K562 (cell line): ENCODE measurements at regions not wholly inside any gene's neighbourhood (a gene's known extent, or its start where the extent isn't known, plus 50 kb on each side); places are given as distances from the start of the nearest gene placed in this dataset.

ENCODE experiments used
- ATAC-seq: fragments of 200-7000 bp; cut with Tn5 transposase; 3 replicates; pipeline ENCODE4 v1.9.1; 2020; ENCODE audit warnings: moderate library complexity
- BruUV-seq: library from RNA; stranded (reverse); fragments of 400-500 nt; replicated peaks from 2 replicates; lab custom pipeline; 2021; lab: Mats Ljungman, UMichigan
- CTCF ChIA-PET: fragments of 300-600 bp; formaldehyde crosslinking; extraction: SDS; loops from one replicate; lab custom pipeline; 2021; ENCODE audit warnings: low intra/inter-chr PET ratio; lab: Yijun Ruan, JAX
- POLR2A ChIA-PET: fragments of 300-600, 350-650 bp; sonication (Branson Sonifier 250); formaldehyde crosslinking; extraction: SDS; loops from one replicate; lab custom pipeline; 2021; ENCODE audit warnings: antibody characterized with exemption, inconsistent platforms; lab: Yijun Ruan, JAX
- DNase-seq, 4 experiments: peaks; one replicate each; pipeline versions ENCODE4 v3.0.0 to v3.0.0-alpha.2; 2011 to 2018; ENCODE audit warnings: low spot score in 3 of 4, mixed read lengths in 3 of 4; ENCODE audit errors: extremely low read depth in 1 of 4
- FAIRE-seq: peaks from 2 replicates; lab custom pipeline; 2011; peaks lifted over from hg19 to GRCh38; lab: Jason Lieb, UNC
- H2AFZ ChIP-seq: 2 replicates; pipeline ENCODE4 v1.6.0; 2011; ENCODE audit warnings: low read depth, low read length, control low read depth, inconsistent platforms
- H3K27ac ChIP-seq: fragments of 200-600 bp; 3 replicates; pipeline ENCODE4 v1.8.0; 2011; ENCODE audit warnings: low read depth, mild to moderate bottlenecking, control low read depth, inconsistent platforms, low read length, moderate library complexity, mixed read lengths; ENCODE audit errors: extremely low read depth
- H3K27me3 ChIP-seq, 2 experiments: fragments of 300-600 bp in 1 of 2; 2 replicates in 1 of 2; 3 replicates in 1 of 2; pipeline versions ENCODE4 v1.6.0 to v1.8.0; 2011; ENCODE audit warnings: inconsistent platforms in 2 of 2, low read length in 2 of 2, mild to moderate bottlenecking in 1 of 2, mixed read lengths in 1 of 2, moderate library complexity in 1 of 2; ENCODE audit not compliant: control insufficient read depth in 2 of 2, insufficient read depth in 2 of 2
- H3K36me3 ChIP-seq: fragments of 300-600 bp; 3 replicates; pipeline ENCODE4 v1.8.0; 2011; ENCODE audit warnings: mild to moderate bottlenecking, low read length, inconsistent platforms; ENCODE audit not compliant: control insufficient read depth, insufficient read depth
- H3K4me1 ChIP-seq, 2 experiments: fragments of 200-600 bp in 1 of 2; replicated peaks in 1 of 2; 2 replicates in 1 of 2; 3 replicates in 1 of 2; pipeline versions ENCODE4 v1.5.1 to v1.8.0; 2011; ENCODE audit warnings: inconsistent platforms in 2 of 2, low read length in 2 of 2, mild to moderate bottlenecking in 1 of 2, mixed read lengths in 1 of 2, moderate library complexity in 1 of 2; ENCODE audit not compliant: control insufficient read depth in 2 of 2, insufficient read depth in 2 of 2
- H3K4me2 ChIP-seq: 2 replicates; pipeline ENCODE4 v1.6.1; 2011; ENCODE audit warnings: low read length, control low read depth, inconsistent platforms, mixed read lengths; ENCODE audit not compliant: insufficient read depth
- H3K4me3 ChIP-seq: fragments of 200-600 bp; sonication (generic), shearing (Covaris generic); 2 replicates; pipeline ENCODE4 v1.5.1; 2016; ENCODE audit warnings: control low read depth, inconsistent platforms
- H3K79me2 ChIP-seq: fragments of 200-600 bp; 3 replicates; pipeline ENCODE4 v1.8.0; 2011; ENCODE audit warnings: low read length, inconsistent platforms; ENCODE audit not compliant: control insufficient read depth, insufficient read depth
- H3K9ac ChIP-seq, 2 experiments: 2 replicates each; pipeline versions ENCODE4 v1.6.0 to v1.6.1; 2011; ENCODE audit warnings: low read depth in 2 of 2, low read length in 2 of 2, control low read depth in 1 of 2, inconsistent platforms in 1 of 2, mild to moderate bottlenecking in 1 of 2, mixed read lengths in 1 of 2; ENCODE audit not compliant: insufficient read depth in 1 of 2
- H3K9me1 ChIP-seq: one replicate; pipeline ENCODE4 v1.6.0; 2011; ENCODE audit warnings: inconsistent platforms, mild to moderate bottlenecking, low read length, moderate library complexity; ENCODE audit not compliant: control insufficient read depth, insufficient read depth
- H3K9me3 ChIP-seq: replicated peaks from 2 replicates; pipeline ENCODE4 v1.5.1; 2011; ENCODE audit warnings: low read depth, low read length, inconsistent platforms; ENCODE audit not compliant: control insufficient read depth, insufficient read depth
- H4K20me1 ChIP-seq: replicated peaks from 2 replicates; pipeline ENCODE4 v1.6.1; 2011; ENCODE audit warnings: low read length, inconsistent platforms, mixed read lengths; ENCODE audit not compliant: control insufficient read depth, insufficient read depth
- CEBPG ChIP-seq, 3 experiments: fragments of 200-800 bp in 1 of 3; sonication (Bioruptor generic) in 1 of 3; sonication (generic) in 1 of 3; formaldehyde crosslinking in 1 of 3; IDR thresholded peaks in 2 of 3; conservative IDR thresholded peaks in 1 of 3; 2 replicates each; pipeline versions ENCODE4 v1.6.1 to v1.8.0; 2016 to 2022; ENCODE audit warnings: missing compliant biosample characterization in 2 of 3, missing genetic modification characterization in 2 of 3, mild to moderate bottlenecking in 1 of 3, missing genetic modification reagents in 1 of 3
- FIP1L1 ChIP-seq: fragments of 200-400 bp; formaldehyde crosslinking; IDR thresholded peaks from 2 replicates; pipeline ENCODE4 v1.6.1; 2018; ENCODE audit warnings: mild to moderate bottlenecking, low read depth, low read length; ENCODE audit not compliant: poor library complexity, severe bottlenecking
- MAFF ChIP-seq: IDR thresholded peaks from 2 replicates; pipeline ENCODE4 v1.6.1; 2012; ENCODE audit warnings: low read length, improper control_type of control experiment
- MAFK ChIP-seq: IDR thresholded peaks from 2 replicates; pipeline ENCODE4 v1.6.1; 2011; ENCODE audit warnings: low read length, improper control_type of control experiment
- MEF2A ChIP-seq: IDR thresholded peaks from 2 replicates; pipeline ENCODE4 v1.6.1; 2011; ENCODE audit warnings: low read depth, mild to moderate bottlenecking, low read length, moderate library complexity; ENCODE audit not compliant: control insufficient read depth
- MEF2D ChIP-seq: conservative IDR thresholded peaks from 2 replicates; pipeline ENCODE4 v1.6.1; 2016; ENCODE audit warnings: low read depth, missing genetic modification characterization, missing compliant biosample characterization
- NONO ChIP-seq, 2 experiments: fragments of 200-400 bp in 1 of 2; fragments of 450-650 bp in 1 of 2; formaldehyde crosslinking in 1 of 2; IDR thresholded peaks; 2 replicates each; pipeline ENCODE4 v1.6.1; 2017; ENCODE audit warnings: low read depth in 2 of 2, mild to moderate bottlenecking in 2 of 2, moderate library complexity in 2 of 2, low read length in 1 of 2
- NR1H2 ChIP-seq: sonication (generic); formaldehyde crosslinking; IDR thresholded peaks from 2 replicates; pipeline ENCODE4 v1.4.0; 2020; ENCODE audit warnings: mild to moderate bottlenecking, missing genetic modification reagents
- PCBP1 ChIP-seq: fragments of 200-400 bp; formaldehyde crosslinking; IDR thresholded peaks from 2 replicates; pipeline ENCODE4 v1.6.1; 2018; ENCODE audit warnings: mild to moderate bottlenecking, low read depth, low read length; ENCODE audit not compliant: poor library complexity, severe bottlenecking
- SIX5 ChIP-seq, 2 experiments: IDR thresholded peaks; 2 replicates each; pipeline ENCODE4 v1.6.1; 2011; ENCODE audit warnings: low read length in 2 of 2, borderline replicate concordance in 1 of 2, low read depth in 1 of 2, mild to moderate bottlenecking in 1 of 2, moderate library complexity in 1 of 2; ENCODE audit not compliant: insufficient read depth in 1 of 2
- SMARCC2 ChIP-seq: fragments of 450-650 bp; IDR thresholded peaks from 2 replicates; pipeline ENCODE4 v1.6.1; 2017; ENCODE audit warnings: antibody characterized with exemption, moderate library complexity, mild to moderate bottlenecking, low read depth
- SUPT5H ChIP-seq: fragments of 450-650 bp; IDR thresholded peaks from 2 replicates; pipeline ENCODE4 v1.6.1; 2016
- TBP ChIP-seq: optimal IDR thresholded peaks from 2 replicates; pipeline ENCODE3; 2011; ENCODE audit warnings: low read depth, low read length, improper control_type of control experiment
- TEAD1 ChIP-seq, 2 experiments: fragments of 450-650 bp in 1 of 2; sonication (generic) in 1 of 2; formaldehyde crosslinking; IDR thresholded peaks; 2 replicates each; pipeline versions ENCODE4 v1.4.0 to v1.8.0; 2020 to 2022; ENCODE audit warnings: mild to moderate bottlenecking in 2 of 2, missing genetic modification reagents in 1 of 2
- ZMIZ1 ChIP-seq, 2 experiments: fragments of 150-350 bp in 1 of 2; IDR thresholded peaks; 2 replicates each; pipeline ENCODE4 v1.6.1; 2012 to 2016; ENCODE audit warnings: low read depth in 2 of 2, low read length in 2 of 2, mild to moderate bottlenecking in 1 of 2, moderate library complexity in 1 of 2
- ZNF263 ChIP-seq: sonication (generic); formaldehyde crosslinking; IDR thresholded peaks from 2 replicates; pipeline ENCODE4 v1.8.0; 2022; ENCODE audit warnings: mild to moderate bottlenecking, missing genetic modification reagents, borderline replicate concordance
- ZNF316 ChIP-seq: fragments of 450-650 bp; IDR thresholded peaks from 2 replicates; pipeline ENCODE4 v1.6.1; 2016
- ZNF445 ChIP-seq: fragments of 250-450 bp; sonication (Bioruptor Pico); IDR thresholded peaks from 2 replicates; pipeline ENCODE4 v1.4.0; 2020; ENCODE audit warnings: low read depth, mild to moderate bottlenecking, moderate library complexity
- ZNF699 ChIP-seq: fragments of 250-450 bp; sonication (Bioruptor Pico); IDR thresholded peaks from 2 replicates; pipeline ENCODE4 v1.8.0; 2021; ENCODE audit warnings: mild to moderate bottlenecking, moderate library complexity; ENCODE audit not compliant: insufficient replicate concordance
- ZNF79 ChIP-seq: fragments of 250-450 bp; sonication (Bioruptor Pico); IDR thresholded peaks from 2 replicates; pipeline ENCODE4 v1.4.0; 2020; ENCODE audit warnings: low read depth, mild to moderate bottlenecking, moderate library complexity
- WGBS: fragments of 100-300 bp; shearing (Covaris generic); methylation state at CpG from one replicate; pipeline ENCODE4 v1.1.6; 2016; ENCODE audit warnings: low coverage, mixed read lengths; ENCODE audit not compliant: insufficient coverage; ENCODE audit errors: missing lambda C conversion rate; 5-methylcytosine and 5-hydroxymethylcytosine counted together
- in situ Hi-C: fragments of 300-500 bp; cut with MboI; formaldehyde crosslinking; loops from 4 replicates; pipeline ENCODE4 v1.15.0; 2018; ENCODE audit warnings: inconsistent platforms, mixed read lengths
- intact Hi-C: fragments of 100-400 bp; cut with micrococcal nuclease; formaldehyde crosslinking; loops from 2 replicates; pipeline ENCODE4 v1.14.2; 2022

DNA sequence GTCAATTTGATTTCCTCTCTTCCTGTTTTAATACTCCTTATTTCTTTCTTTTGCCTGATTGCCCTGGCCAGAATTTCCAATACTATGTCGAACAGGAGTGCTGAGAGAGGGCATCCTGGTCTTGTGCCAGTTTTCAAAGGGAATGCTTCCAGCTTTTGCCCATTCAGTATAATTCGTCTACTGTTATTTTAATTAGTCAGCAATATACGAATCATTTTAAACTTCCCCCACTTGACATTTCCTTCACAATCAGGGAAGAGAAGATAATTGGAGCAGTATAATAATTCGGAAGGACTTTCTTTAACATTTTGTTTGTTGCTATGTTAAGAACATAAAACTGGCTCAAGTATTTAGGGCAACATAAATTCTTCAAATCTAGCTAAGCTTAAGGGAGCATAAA lies 860.3 kb upstream of the SLC35B3 start:
- no peaks in the 10 kb centered on the region for H4K20me1 ChIP-seq
- H3K9me3 ChIP-seq, result no peaks in the 10 kb centered on the region; the same call in 1 of the 2 replicates
- H2AFZ ChIP-seq, result no peak overlapping the region
- no peak overlapping the region for H3K27ac ChIP-seq
- ChIA-PET CTCF (no interaction called here), POLR2A (no interaction called here)
- H3K27me3 ChIP-seq, result no peaks in the 10 kb centered on the region
- H3K79me2 ChIP-seq, result no peaks in the 10 kb centered on the region
- no peaks in the 10 kb centered on the region for H3K36me3 ChIP-seq
- DNase-seq, result no peak
- no peak for FAIRE-seq
- in situ Hi-C loops (no loop called here), intact Hi-C loops (no loop called here)
- 4% methylated on average over 4 of the region's 4 CpGs for WGBS
- no peak overlapping the region for H3K4me3 ChIP-seq
- no peak overlapping the region for H3K4me2 ChIP-seq
- no peak overlapping the region for H3K9ac ChIP-seq
- no peak for ATAC-seq
- no peaks in the 10 kb centered on the region for H3K9me1 ChIP-seq
- BruUV-seq, result no TSS peak
- H3K4me1 ChIP-seq, result no peaks in the 10 kb centered on the region
- TF ChIP-seq ZMIZ1 (IDR thresholded peaks at IDR 0.05; ENCODE audit: low read depth in 2 of 2, low read length in 2 of 2) (no peak), ZNF445 (CRISPR knock-in tag) (no peak), TBP (no peak), ZNF263 (CRISPR knock-in tag) (no peak), NR1H2 (CRISPR knock-in tag) (no peak), SMARCC2 (no peak), MEF2A (no peak), MAFF (peak; percentile 30; the same call in 1 of the 2 replicates), SIX5 (IDR thresholded peaks at IDR 0.05; ENCODE audit: borderline replicate concordance in 1 of 2, insufficient read depth in 1 of 2, low read depth in 1 of 2, low read length in 2 of 2) (no peak), MEF2D (tag) (no peak), NONO (IDR thresholded peaks at IDR 0.05; ENCODE audit: low read depth in 2 of 2, low read length in 1 of 2) (no peak), ZNF699 (no peak), PCBP1 (no peak), SUPT5H (no peak), CEBPG (CRISPR knock-in tag; IDR thresholded peaks at IDR 0.05) (no peak), CEBPG (tag; conservative IDR thresholded peaks at IDR 0.05 in 1 of 2, IDR thresholded peaks at IDR 0.05 in 1 of 2) (no peak), FIP1L1 (no peak), TEAD1 (CRISPR knock-in tag; IDR thresholded peaks at IDR 0.05) (no peak), MAFK (peak; percentile 20; the same call in 1 of the 2 replicates), ZNF316 (peak; percentile 53; the same call in 1 of the 2 replicates), ZNF79 (no peak)
